ENCODE measurements at regions not wholly inside any gene's neighbourhood (a gene's known extent, or its start where the extent isn't known, plus 50 kb on each side); places are given as distances from the start of the nearest gene placed in this dataset.
"Not testable (repeated sequence)": the region's sequence is repeated elsewhere in the genome, so short reads cannot be mapped to it uniquely, and the experiment has no call there.

DNA sequence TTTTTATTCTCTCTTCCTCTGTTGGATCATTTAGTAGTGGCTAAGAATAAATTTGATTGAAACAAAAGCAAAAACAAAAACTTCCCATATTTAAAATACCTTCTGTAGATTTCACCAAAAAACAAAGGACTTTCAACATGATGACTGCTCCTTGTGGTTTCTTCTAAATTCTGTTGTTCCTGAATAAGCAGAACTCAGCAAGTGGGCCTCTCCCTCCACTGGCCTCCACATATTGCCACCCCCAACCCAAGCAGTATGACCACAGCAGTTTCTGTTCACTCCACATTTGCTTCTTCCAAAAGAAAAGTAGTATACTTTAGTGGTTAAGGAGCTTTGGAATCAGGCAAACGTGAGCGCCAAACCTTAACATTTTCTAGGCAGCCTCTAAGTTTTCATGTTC lies 114.7 kb downstream of the COX18 start:
- H3K27ac Mint-ChIP-seq: no peak overlapping the region
- no peaks in the 10 kb centered on the region for H3K36me3 Mint-ChIP-seq
- DNase-seq (ENCODE audit: low spot score in 2 of 2) (no peak), ATAC-seq (no peak)
- H3K9me3 Mint-ChIP-seq: peaks cover 4% of the 10 kb centered on the region
- no peaks in the 10 kb centered on the region for H3K4me1 Mint-ChIP-seq
- H3K4me3 Mint-ChIP-seq: no peak overlapping the region

DNA sequence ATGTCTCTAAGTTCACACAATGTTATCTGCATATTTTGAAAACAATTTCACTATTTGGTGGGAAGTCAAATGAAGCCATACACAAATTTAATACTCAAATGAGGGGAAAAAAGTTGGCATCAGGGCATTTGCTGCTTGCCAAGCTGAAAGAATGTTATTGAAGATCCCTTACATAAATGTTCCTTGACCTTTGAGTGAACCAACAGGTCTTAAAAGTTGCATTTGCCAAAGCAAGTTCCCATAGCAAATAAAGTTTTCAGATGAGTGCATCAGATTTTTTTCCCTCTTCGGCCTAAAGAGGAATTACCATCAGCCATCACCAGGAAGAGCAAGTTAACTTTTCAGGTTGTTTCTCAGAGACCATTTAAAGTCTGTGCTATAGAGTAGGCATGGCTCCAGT lies 115.9 kb downstream of the COX18 start:
- DNase-seq (ENCODE audit: low spot score in 2 of 2): no peak
- H3K4me1 Mint-ChIP-seq: no peaks in the 10 kb centered on the region
- H3K4me3 Mint-ChIP-seq: no peak overlapping the region
- H3K9me3 Mint-ChIP-seq: no peaks in the 10 kb centered on the region
- H3K27ac Mint-ChIP-seq: no peak overlapping the region
- no peak for ATAC-seq
- H3K36me3 Mint-ChIP-seq: no peaks in the 10 kb centered on the region

DNA sequence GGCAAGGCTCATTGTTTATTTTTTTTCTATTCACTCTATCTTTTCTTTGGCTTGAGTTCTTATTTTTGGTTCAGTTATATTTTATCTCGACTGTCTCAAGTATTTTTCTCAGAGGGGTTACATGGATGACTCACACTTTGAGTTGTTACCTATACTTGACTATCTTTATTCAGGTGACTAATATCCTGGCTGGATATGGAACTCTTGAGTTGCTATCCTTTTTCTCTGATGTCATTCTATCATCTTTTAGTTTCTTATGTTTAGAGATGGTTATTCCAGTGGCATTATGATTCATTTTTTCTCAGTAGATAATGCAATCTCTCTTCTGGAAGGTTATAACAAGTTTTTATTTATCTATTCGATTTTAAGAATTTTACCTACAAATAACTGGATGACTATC lies 117.9 kb downstream of the COX18 start:
- H3K27ac Mint-ChIP-seq: no peak overlapping the region
- H3K4me1 Mint-ChIP-seq: no peaks in the 10 kb centered on the region
- no peak overlapping the region for H3K4me3 Mint-ChIP-seq
- no peaks in the 10 kb centered on the region for H3K9me3 Mint-ChIP-seq
- ATAC-seq (peak; percentile 32), DNase-seq (ENCODE audit: low spot score in 2 of 2) (no peak)
- H3K36me3 Mint-ChIP-seq: no peaks in the 10 kb centered on the region

DNA sequence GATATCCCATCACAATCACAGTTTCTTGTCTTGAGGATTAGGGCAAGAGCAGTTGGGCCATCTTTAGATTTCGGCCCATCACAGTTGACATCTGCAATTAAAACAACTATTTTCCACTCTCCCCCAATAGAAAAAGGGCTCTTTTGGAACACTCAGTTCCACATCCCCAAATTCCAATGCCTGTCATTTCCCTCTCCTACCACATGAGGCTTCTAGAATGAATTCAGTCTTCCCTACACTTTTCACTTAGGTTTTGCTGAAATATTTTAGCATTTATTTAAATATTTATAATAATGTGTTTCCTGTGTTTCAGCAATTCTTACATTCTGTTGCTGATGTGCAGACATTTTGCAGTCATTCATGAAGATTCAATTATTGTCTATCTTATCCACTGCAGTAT lies 118.4 kb downstream of the COX18 start:
- H3K9me3 Mint-ChIP-seq: no peaks in the 10 kb centered on the region
- H3K4me1 Mint-ChIP-seq: no peaks in the 10 kb centered on the region
- ATAC-seq (no peak), DNase-seq (ENCODE audit: low spot score in 2 of 2) (no peak)
- H3K36me3 Mint-ChIP-seq: no peaks in the 10 kb centered on the region
- no peak overlapping the region for H3K27ac Mint-ChIP-seq
- H3K4me3 Mint-ChIP-seq: no peak overlapping the region

DNA sequence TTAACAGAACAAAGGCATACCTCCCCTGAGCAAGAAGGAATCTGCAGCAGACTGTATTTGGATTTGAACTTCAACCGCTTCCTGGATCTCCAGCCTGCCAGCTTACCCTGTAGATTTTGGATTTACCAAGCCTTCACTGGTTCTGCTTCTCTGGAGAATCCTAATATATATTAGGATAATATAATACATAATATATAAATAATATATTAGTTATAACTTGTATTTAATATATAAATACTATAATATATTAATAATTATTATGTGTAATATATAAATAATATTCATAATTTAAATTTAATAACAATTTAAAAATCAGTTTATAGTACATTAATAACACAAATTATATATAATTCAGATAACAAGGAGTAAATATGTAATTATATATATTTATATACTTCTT lies 121.4 kb downstream of the COX18 start:
- H3K9me3 Mint-ChIP-seq: peaks cover 3% of the 10 kb centered on the region
- ATAC-seq (no peak), DNase-seq (ENCODE audit: low spot score in 2 of 2) (no peak)
- no peak overlapping the region for H3K4me3 Mint-ChIP-seq
- H3K27ac Mint-ChIP-seq: no peak overlapping the region
- H3K36me3 Mint-ChIP-seq: no peaks in the 10 kb centered on the region
- H3K4me1 Mint-ChIP-seq: no peaks in the 10 kb centered on the region

DNA sequence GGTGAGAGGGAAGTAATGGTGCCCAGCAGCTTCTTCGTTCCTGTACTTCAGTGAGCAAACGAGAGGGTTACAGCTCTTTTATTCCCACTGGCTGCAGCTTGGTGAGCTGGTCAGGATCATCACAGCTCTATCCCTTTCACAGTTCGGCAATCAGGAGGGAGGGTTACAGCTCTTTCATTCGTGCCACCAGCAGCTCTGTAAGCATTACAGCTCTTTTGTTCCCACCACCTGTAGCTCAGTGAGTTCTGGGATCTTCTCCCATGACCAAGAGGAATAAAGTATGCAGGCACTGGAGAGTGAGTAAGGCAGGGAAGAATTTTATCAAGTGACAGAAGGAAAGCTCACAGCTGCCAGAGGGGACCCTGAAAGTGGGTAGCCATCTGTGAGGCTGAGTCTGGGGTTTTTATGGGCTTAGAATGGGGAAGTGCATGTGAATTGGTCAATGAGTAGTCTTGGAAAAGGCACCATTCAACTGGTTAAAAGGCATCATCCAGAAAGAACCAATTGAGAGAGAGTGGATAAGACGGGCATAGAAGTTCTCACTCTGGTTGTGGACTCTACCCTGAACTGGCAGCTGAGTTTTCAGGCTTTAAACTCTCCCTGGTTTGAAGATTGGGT lies 123.7 kb downstream of the COX18 start:
- ATAC-seq (no peak), DNase-seq (ENCODE audit: low spot score in 2 of 2) (no peak)
- peaks cover 3% of the 10 kb centered on the region for H3K9me3 Mint-ChIP-seq
- no peak overlapping the region for H3K27ac Mint-ChIP-seq
- no peaks in the 10 kb centered on the region for H3K36me3 Mint-ChIP-seq
- H3K4me1 Mint-ChIP-seq: no peaks in the 10 kb centered on the region
- H3K4me3 Mint-ChIP-seq: no peak overlapping the region

DNA sequence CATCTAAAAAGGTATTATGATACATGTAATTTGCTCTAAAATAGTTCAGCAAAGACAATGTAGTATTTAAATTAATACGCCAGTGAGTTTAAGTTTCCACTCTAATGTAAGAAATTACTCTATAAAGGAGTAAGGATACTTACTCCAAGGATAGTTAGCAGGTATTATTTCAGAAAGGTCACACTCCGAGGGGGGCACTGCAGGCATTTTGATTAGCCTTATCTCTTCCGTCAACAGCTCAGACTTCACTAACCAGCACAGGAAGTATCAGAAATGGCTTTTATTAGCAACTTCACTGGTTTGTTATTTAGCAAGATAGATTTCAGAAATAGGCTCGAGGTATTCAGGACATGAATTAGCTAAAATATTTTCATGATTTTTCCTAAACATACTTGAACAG lies 127.0 kb downstream of the COX18 start:
- H3K27ac Mint-ChIP-seq: no peak overlapping the region
- peaks cover 3% of the 10 kb centered on the region for H3K9me3 Mint-ChIP-seq
- no peak overlapping the region for H3K4me3 Mint-ChIP-seq
- DNase-seq (ENCODE audit: low spot score in 2 of 2) (no peak), ATAC-seq (no peak)
- no peaks in the 10 kb centered on the region for H3K4me1 Mint-ChIP-seq
- H3K36me3 Mint-ChIP-seq: no peaks in the 10 kb centered on the region

DNA sequence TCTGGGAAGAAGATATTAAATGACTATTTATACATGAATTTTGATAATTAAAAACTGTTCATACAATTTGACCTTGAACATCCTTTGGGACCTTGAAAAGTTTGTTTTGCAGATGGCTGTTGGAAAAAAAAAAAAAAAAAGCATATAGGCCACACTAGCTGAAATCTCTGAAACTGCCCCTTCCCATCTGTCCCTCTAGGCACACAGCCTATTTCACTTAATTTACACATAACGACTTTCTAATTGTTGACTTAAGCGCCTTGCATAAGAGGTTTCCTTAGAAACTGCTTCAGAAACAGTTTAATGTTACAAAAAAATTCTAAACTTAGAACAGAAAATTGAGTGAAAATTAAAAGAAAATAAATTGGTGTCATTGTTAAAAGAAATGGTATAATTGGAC lies 131.0 kb downstream of the COX18 start:
- Mint-ChIP-seq H3K4me1 (no peaks in the 10 kb centered on the region), H3K9me3 (no peaks in the 10 kb centered on the region), H3K27ac (no peak overlapping the region), H3K36me3 (no peaks in the 10 kb centered on the region), H3K4me3 (no peak overlapping the region)
- DNase-seq (ENCODE audit: low spot score in 2 of 2): no peak
- ATAC-seq: no peak

DNA sequence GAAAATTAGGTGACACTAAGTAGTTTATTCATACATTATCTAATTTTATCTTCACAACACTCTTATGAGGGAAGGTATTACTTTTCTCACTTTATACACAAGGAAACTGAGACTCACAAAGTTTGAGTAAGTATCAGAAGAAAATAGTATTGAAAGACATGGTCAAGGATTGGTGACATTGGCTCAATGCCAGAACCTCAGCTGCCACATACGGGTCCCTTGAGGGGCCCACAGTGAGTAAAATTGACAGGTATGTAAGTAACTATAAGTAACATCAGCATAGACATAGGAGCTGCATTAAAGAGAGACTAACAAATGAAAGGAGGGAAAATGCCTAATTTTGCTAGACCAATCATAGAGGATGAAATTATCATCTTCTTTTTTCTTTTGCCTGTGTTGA lies 134.1 kb downstream of the COX18 start:
- Mint-ChIP-seq H3K36me3 (no peaks in the 10 kb centered on the region), H3K4me3 (no peak overlapping the region), H3K4me1 (no peaks in the 10 kb centered on the region), H3K9me3 (no peaks in the 10 kb centered on the region), H3K27ac (no peak overlapping the region)
- ATAC-seq (no peak), DNase-seq (ENCODE audit: low spot score in 2 of 2) (no peak)

DNA sequence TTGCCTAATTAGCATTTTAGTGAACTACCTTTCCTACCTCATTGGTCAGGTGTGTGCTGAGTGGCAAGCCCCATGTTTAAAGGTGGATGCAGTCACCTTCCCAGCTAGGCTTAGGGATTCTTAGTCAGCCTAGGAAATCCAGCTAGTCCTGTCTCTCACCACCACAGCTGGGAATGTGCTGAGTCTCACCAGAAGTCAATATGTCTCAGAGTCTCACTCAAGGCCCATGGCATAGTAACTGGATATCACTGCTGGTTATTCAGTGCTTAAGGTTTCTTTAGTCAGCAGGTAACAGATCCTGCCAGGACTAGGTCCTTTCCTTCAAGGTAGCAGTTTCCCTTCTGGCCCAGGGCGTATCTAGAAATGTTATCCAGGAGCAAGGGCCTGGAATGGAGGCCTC lies 136.5 kb downstream of the COX18 start:
- H3K9me3 Mint-ChIP-seq: no peaks in the 10 kb centered on the region
- H3K27ac Mint-ChIP-seq: no peak overlapping the region
- no peak overlapping the region for H3K4me3 Mint-ChIP-seq
- ATAC-seq (no peak), DNase-seq (ENCODE audit: low spot score in 2 of 2) (no peak)
- no peaks in the 10 kb centered on the region for H3K4me1 Mint-ChIP-seq
- no peaks in the 10 kb centered on the region for H3K36me3 Mint-ChIP-seq

DNA sequence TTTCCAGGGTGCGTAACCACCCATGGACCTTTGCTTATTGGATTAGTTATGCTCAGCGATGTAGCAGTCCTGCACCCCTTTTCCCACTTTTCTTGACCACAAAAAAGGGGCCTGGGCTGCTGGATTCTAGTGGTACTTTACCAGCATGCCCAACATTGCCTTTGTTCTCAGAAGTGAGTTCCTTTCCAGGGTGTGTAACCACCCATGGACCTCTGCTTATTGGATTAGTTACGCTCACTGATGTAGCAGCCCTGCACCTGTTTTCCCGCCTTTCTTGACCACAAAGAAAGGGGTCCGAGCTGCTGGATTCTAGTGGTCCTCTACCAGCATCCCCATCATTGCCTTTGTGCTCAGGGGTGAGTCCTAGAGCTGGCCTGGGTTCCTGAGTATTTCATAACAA lies 138.2 kb downstream of the COX18 start:
- Mint-ChIP-seq H3K27ac (no peak overlapping the region), H3K4me1 (no peaks in the 10 kb centered on the region), H3K36me3 (no peaks in the 10 kb centered on the region), H3K9me3 (no peaks in the 10 kb centered on the region), H3K4me3 (no peak overlapping the region)
- no peak for ATAC-seq
- DNase-seq (ENCODE audit: low spot score in 2 of 2): no peak

DNA sequence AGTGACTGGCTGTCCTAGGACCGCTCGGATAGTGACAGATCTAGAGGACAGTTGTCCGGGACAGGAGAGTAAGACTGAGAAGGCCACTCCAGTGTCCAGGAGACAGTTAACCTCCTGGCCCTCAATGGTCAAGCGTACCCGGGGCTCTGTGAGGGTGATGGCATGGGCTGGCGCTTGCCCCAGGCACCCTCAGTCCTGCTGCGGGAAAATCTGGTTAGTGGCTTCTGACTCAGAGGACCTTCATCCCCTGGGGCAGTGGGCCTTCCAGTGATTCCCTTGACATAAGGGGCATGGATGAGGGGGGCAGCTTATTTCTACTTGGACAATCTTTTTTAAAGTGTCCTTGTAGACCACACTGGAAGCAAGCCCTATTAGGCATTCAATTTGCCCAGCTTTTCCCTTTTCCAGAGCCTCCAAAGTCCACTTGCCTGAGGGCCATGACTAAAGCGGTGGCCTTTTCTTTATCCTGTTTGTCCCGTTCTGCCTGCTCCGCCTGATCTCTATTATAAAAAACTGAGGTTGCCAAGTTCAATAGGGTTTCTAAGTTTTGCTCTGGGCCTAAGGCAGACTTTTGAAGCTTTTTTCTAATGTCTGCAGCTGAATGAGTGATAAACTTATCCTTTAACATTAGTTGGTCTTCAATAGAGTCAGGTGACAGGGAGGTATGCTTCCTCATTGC lies 139.8 kb downstream of the COX18 start:
- H3K4me3 Mint-ChIP-seq; H3K36me3 Mint-ChIP-seq; H3K27ac Mint-ChIP-seq; DNase-seq (ENCODE audit: low spot score in 2 of 2); H3K9me3 Mint-ChIP-seq; H3K4me1 Mint-ChIP-seq; ATAC-seq: not testable (repeated sequence)

DNA sequence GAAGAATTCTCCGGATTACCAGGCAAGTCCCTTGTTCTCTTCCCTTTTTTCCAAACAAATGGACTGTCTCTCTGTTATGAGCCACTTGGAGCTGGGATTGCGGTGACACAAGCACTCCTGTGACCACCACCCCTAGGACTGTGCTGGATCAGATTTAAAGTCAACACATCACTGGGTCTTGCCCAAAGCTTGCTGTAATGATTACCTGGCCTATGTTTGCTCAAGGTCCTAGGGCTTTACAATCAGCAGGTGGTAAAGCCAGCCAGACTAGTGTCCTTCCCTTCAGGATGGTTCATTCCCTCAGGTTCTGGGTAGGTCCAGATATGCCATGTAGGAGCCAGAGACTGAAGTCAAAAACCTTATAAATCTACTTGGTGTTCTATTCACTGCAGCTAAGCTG lies 144.7 kb downstream of the COX18 start:
- H3K4me1 Mint-ChIP-seq: no peaks in the 10 kb centered on the region
- H3K27ac Mint-ChIP-seq: no peak overlapping the region
- ATAC-seq (no peak), DNase-seq (ENCODE audit: low spot score in 2 of 2) (no peak)
- H3K9me3 Mint-ChIP-seq: no peaks in the 10 kb centered on the region
- no peaks in the 10 kb centered on the region for H3K36me3 Mint-ChIP-seq
- H3K4me3 Mint-ChIP-seq: no peak overlapping the region

DNA sequence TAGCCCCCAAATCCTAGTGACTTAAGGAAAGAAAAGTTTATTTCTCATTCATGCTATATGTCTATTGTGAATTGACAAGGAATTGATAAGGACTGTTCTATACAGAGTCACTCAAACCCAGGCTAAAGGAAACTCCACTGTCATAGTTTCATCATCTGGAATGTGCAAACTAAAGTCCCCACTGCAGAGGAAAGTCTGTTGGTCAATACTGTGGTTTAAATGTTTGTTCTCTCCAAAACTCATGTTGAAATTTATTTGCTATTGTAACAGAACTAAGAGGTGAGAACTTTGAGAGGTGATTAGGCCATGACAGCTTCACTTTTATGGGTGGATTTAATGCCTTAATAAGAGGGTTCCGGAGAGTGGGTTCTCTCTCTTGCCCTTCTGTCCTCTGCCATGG lies 149.6 kb downstream of the COX18 start:
- Mint-ChIP-seq H3K36me3 (no peaks in the 10 kb centered on the region), H3K9me3 (no peaks in the 10 kb centered on the region), H3K4me3 (no peak overlapping the region), H3K27ac (no peak overlapping the region), H3K4me1 (no peaks in the 10 kb centered on the region)
- DNase-seq (ENCODE audit: low spot score in 2 of 2) (no peak), ATAC-seq (no peak)

DNA sequence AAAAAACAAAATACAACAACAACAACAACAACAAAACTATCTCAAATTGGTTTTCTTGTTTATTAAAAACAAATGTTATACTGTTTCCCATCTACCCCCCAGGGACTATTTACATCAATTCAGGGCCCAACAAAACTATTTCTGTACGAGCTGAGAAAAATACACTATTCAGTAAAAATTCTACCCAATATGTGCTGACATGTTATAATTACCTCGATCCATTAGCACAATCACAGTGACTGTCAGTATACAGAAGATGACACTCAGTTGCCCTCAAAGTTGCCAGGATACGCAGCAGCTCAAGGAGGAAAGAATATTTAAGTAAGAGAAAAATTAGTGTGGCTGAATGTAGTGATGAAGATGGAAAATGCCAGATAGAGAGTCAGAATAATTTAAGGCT lies 150.1 kb downstream of the COX18 start:
- Mint-ChIP-seq H3K9me3 (no peaks in the 10 kb centered on the region), H3K36me3 (no peaks in the 10 kb centered on the region), H3K4me1 (no peaks in the 10 kb centered on the region), H3K4me3 (no peak overlapping the region), H3K27ac (no peak overlapping the region)
- ATAC-seq: no peak
- DNase-seq (ENCODE audit: low spot score in 2 of 2): no peak

DNA sequence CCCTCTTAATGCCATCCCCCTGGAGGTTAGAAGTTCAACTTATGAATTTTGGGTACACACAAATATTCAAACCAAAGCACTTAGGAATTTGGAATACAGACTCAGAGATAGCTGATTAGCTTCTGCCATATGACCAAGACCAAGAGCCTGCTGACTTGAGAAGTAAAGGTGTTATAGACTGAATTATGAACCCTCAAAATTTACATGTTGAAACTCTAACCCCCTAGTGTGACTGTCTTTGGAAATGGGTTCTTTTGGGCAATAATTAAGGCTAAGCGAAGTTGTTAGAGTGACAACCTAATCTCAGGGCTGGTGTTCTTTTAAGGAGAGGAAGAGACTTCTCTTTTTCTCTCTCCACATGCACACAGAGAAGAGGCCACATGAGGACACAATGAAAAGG lies 151.2 kb downstream of the COX18 start:
- Mint-ChIP-seq H3K9me3 (no peaks in the 10 kb centered on the region), H3K27ac (no peak overlapping the region), H3K4me3 (no peak overlapping the region), H3K36me3 (no peaks in the 10 kb centered on the region), H3K4me1 (no peaks in the 10 kb centered on the region)
- ATAC-seq (no peak), DNase-seq (ENCODE audit: low spot score in 2 of 2) (no peak)

DNA sequence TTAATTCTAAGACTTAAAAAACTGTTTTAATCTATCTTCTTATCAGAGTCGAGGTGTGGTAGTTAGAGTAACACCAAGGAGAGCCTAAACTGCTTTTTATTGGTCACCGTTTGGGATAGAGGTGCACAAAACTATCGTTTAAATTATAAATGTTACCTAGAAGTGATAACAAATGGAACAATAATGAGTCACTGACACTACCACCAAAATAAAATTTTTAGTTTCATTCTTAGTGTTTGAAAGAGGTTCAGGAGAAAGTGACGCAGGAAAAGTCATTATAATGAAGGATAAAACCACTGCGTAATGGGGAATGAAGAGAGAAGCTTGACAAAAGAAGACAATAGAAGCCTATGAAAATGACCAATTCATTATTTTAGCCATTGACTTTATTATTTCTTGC lies 158.2 kb downstream of the COX18 start:
- Mint-ChIP-seq H3K9me3 (no peaks in the 10 kb centered on the region), H3K4me3 (no peak overlapping the region), H3K36me3 (no peaks in the 10 kb centered on the region), H3K4me1 (no peaks in the 10 kb centered on the region), H3K27ac (no peak overlapping the region)
- no peak for ATAC-seq
- no peak for DNase-seq (ENCODE audit: low spot score in 2 of 2)
